AG04449 (cell line): ENCODE measurements at regions not wholly inside any gene's neighbourhood (a gene's known extent, or its start where the extent isn't known, plus 50 kb on each side); places are given as distances from the start of the nearest gene placed in this dataset.
"Not testable (repeated sequence)": the region's sequence is repeated elsewhere in the genome, so short reads cannot be mapped to it uniquely, and the experiment has no call there.

Source experiments
- CTCF ChIA-PET: fragments of 350-600 bp; formaldehyde crosslinking; extraction: SDS; loops from one replicate; lab custom pipeline; 2021; ENCODE audit warnings: antibody characterized with exemption; lab: Yijun Ruan, JAX
- POLR2A ChIA-PET: fragments of 400-600, 350-600 bp; formaldehyde crosslinking; extraction: SDS; loops from one replicate; lab custom pipeline; 2020; ENCODE audit warnings: antibody characterized with exemption, inconsistent platforms; lab: Yijun Ruan, JAX
- DNase-seq: peaks from one replicate; pipeline ENCODE4 v3.0.0-alpha.2; 2010; ENCODE audit warnings: low read depth, low spot score
- H3K4me3 ChIP-seq: 2 replicates; pipeline ENCODE4 v1.5.1; 2011; ENCODE audit warnings: low read depth, mild to moderate bottlenecking, control low read depth, low read length
- TF ChIP-seq, protein P1 (sequence below): IDR thresholded peaks from one replicate; pipeline ENCODE4 v1.5.1; 2011; ENCODE audit warnings: mild to moderate bottlenecking, moderate library complexity, low read length, control low read depth, inconsistent platforms; ENCODE audit not compliant: insufficient read depth; ENCODE audit errors: missing control alignments

DNA sequence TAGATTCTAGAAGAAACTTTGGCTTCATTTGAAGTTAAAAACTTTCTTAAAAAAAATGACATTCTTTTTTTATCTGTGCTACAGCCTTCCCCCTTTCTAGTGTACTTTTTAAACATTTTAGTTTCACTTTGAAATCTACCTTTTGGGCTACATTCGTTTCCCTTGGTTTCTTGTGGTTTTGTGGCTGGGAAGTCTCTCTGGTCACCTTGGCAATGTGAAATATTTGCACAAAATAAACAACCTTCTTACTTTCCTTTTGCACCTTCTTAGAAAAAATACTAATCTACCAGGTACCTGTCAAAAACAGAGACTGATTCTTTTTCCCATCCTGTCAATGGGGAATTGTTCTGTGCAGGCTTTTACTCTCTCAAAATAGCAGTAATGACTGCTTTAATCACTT lies 350.2 kb downstream of the GATA3 start:
- CTCF ChIA-PET = no interaction called here
- POLR2A ChIA-PET = no interaction called here
- DNase-seq = no peak
- no peak overlapping the region for H3K4me3 ChIP-seq
- TF ChIP-seq, protein P1, sequence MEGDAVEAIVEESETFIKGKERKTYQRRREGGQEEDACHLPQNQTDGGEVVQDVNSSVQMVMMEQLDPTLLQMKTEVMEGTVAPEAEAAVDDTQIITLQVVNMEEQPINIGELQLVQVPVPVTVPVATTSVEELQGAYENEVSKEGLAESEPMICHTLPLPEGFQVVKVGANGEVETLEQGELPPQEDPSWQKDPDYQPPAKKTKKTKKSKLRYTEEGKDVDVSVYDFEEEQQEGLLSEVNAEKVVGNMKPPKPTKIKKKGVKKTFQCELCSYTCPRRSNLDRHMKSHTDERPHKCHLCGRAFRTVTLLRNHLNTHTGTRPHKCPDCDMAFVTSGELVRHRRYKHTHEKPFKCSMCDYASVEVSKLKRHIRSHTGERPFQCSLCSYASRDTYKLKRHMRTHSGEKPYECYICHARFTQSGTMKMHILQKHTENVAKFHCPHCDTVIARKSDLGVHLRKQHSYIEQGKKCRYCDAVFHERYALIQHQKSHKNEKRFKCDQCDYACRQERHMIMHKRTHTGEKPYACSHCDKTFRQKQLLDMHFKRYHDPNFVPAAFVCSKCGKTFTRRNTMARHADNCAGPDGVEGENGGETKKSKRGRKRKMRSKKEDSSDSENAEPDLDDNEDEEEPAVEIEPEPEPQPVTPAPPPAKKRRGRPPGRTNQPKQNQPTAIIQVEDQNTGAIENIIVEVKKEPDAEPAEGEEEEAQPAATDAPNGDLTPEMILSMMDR = no peak

GRCh38 chr10:8405596-8405995 lies 351.1 kb downstream of the GATA3 start:
- CTCF ChIA-PET = no interaction called here
- no peak for DNase-seq
- POLR2A ChIA-PET = no interaction called here
- TF ChIP-seq, protein P1 = no peak
- no peak overlapping the region for H3K4me3 ChIP-seq

DNA sequence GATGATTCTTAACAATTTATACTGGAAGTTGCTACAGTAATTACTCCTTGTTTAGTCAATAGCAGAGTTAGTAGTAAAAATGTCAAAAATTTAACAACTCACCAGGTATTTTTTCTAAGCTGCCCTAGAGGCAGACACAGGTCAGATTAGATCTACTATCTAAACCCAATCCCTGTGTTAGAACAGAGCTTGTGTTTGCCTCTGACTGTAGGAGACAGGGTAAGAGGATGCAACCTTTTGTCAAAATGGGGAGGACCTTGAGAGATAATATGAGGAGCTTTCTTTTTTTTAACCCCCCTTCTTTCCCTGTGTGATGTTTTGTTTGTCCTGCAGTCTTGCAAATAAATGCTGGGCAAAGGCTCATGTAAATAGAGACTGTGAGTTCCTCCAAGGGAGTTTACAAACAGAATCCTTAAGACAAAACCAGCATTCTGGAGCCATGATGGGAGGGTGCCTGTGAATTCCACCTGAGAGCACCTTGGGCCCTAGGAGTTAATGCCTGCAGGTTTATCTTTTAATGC lies 353.1 kb downstream of the GATA3 start:
- no peak overlapping the region for H3K4me3 ChIP-seq
- CTCF ChIA-PET = no interaction called here
- no peak for DNase-seq
- POLR2A ChIA-PET = no interaction called here
- TF ChIP-seq, protein P1 = no peak

DNA sequence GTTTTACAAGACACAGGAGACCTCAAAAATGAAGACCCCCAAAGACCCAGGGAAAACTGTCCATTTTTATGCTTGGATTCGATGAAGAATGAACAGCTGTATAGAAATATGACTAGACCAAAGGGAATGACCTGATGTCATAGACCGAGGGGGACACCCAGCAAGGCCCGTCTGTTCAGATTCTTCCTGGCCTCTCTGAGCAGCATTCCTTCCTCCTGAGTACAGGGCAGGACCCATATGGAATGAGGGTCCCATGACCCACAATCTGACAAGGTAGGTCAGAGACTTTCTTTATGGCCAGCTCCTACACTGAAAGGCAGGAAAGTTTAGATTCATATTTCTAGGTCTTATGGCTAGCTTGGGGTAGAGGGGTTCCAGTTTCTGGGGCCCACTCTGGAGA lies 356.0 kb downstream of the GATA3 start:
- no peak for DNase-seq
- ChIA-PET POLR2A (no interaction called here), CTCF (no interaction called here)
- H3K4me3 ChIP-seq = no peak overlapping the region
- TF ChIP-seq, protein P1 = no peak

DNA sequence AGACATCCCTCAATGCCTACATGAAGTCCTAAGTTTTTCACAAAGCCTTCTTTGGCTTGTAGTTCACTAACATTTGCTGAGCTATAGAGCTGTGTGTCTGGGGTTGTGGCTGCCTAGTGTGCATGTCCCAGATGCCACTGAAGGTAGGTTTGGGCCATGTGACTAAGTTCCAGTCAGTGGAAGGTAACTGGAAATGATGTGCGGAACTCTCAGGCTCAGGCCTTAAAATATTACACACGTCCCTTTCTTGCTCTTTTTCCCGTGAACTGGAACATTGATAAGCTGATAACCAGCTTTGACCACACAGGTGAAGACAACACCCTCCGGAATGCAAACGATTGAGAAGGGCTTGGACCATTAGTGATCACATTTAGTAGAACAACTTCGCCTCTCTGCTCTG lies 358.1 kb downstream of the GATA3 start:
- TF ChIP-seq, protein P1 = no peak
- POLR2A ChIA-PET = no interaction called here
- H3K4me3 ChIP-seq = no peak overlapping the region
- CTCF ChIA-PET = no interaction called here
- DNase-seq = no peak

- POLR2A ChIA-PET, H3K4me3 ChIP-seq, DNase-seq, CTCF ChIA-PET: not testable (repeated sequence)
These were observed 360.5 kb downstream of the GATA3 start for GRCh38 chr10:8415029-8415428.

- ChIA-PET CTCF (no interaction called here), POLR2A (no interaction called here)
- H3K4me3 ChIP-seq = no peak overlapping the region
- no peak for DNase-seq
- TF ChIP-seq, protein P1 = no peak
These were observed 361.8 kb downstream of the GATA3 start for GRCh38 chr10:8416192-8416701.
